HG03575 (cell line): ENCODE measurements at regions not wholly inside any gene's neighbourhood (a gene's known extent, or its start where the extent isn't known, plus 50 kb on each side); places are given as distances from the start of the nearest gene placed in this dataset.
A peak's percentile ranks its signal among the peaks of the same experiment; 100 is the strongest.

ENCODE experiments used
- ATAC-seq: cut with Tn5 transposase; IDR thresholded peaks from one replicate; pipeline ENCODE4 v1.9.1; 2021; ENCODE audit not compliant: unreplicated experiment, insufficient number of reproducible peaks, low FRiP score; ENCODE audit errors: extremely low read depth

- ATAC-seq, result no peak
Measured at GRCh38 chr5:143574236-143574635, 170.8 kb upstream of the NR3C1 start.

DNA sequence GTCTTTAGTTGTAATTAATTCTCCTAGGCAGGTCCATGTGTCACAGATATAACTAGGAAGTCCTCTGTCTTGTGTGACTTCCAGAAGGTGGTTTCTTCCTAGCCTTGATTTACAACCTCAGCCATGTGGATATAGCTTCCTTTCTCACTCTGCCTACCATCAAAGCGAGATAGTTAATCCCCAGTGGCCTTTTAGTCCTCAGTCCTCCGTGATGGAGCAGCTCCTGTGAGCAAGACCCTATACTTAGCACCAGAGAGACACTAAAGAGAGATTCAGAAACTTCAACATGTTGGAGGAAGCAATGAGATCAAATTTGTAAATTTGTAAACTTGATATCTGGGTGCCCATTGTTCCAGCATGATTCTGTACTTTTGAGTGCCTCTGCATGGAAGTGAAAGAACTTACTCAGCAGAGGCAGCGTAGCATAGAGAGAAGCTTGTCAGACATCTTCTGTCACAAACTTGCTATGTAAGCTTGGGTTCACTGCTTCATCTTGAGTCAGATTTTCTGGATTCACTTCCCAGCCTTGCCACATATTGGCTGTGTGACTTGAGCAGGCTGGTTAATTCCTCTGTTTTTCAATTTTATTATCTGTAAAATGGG, 170.2 kb upstream of the NR3C1 start:
- no peak for ATAC-seq

- ATAC-seq, result no peak
Measured at GRCh38 chr5:143572671-143573070, 169.2 kb upstream of the NR3C1 start.

GRCh38 chr5:143571642-143572624, 168.4 kb upstream of the NR3C1 start:
- ATAC-seq, result no peak

GRCh38 chr5:143570989-143571388, 167.5 kb upstream of the NR3C1 start:
- no peak for ATAC-seq

GRCh38 chr5:143569722-143570567, 166.5 kb upstream of the NR3C1 start:
- ATAC-seq, result no peak

DNA sequence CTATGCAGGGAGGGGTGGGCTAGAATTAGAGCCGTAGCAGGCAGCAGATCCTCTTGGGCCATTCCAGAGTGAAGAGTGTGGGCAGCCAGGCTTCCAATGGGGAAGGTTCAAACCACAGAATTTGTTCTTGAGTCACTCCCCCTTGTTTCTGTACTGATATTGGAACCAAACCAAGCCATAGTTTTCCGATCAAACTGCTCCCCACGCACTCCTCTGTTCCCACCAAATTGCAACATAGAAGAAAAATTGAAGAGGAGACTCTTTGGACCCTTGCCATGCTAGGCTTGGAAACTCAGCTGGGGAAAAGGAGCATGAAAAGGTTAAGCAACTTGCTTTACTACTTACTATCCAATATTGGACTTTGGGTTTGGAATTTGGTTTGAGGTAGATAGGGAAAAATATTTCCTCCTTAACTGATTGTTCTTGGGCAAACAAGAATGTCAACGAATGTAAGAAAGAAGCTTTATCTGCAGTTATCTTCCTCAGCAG, 165.8 kb upstream of the NR3C1 start:
- ATAC-seq, result no peak

GRCh38 chr5:143567583-143568504, 164.4 kb upstream of the NR3C1 start:
- no peak for ATAC-seq

DNA sequence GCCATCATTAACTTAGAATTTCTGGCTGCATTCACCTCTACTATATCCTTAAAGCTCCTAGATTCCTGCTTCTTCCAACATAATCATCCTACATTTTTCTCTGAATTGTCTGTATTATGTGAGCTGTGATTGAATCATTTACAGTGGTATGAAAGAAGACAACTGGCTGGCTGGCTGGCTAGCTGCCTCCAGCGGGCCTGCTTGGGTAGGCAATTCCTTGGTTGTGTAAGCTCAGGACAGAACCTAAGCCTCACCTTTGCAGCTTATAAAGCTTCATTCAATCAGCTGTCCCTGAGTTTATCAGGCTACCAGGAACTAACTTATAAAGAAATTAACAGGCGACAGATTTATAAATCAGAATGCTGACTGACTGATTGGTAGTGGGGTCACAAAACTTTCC, 162.7 kb upstream of the NR3C1 start:
- no peak for ATAC-seq

GRCh38 chr5:143564417-143564816, 160.9 kb upstream of the NR3C1 start:
- peak; percentile 99 for ATAC-seq

GRCh38 chr5:143562935-143563334, 159.4 kb upstream of the NR3C1 start:
- no peak for ATAC-seq

DNA sequence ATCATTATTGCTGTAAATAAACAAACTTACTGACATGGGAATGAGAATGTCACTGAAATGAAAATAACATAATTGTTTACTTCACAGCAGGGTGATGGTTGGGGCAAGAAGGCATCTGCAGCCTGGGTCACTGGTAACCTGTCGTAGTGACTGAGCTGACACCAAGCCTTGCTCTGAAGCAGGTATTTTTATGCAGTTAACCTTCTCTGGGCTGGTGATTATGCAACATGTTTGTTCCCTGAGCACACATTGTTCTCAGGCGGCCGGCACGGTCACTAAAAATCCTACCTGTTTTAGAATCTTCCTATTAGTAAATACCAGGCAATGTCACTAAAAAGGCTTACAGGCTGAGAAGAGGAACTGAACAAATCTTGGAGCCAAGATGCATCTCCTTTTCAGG, 157.7 kb upstream of the NR3C1 start:
- ATAC-seq, result no peak

DNA sequence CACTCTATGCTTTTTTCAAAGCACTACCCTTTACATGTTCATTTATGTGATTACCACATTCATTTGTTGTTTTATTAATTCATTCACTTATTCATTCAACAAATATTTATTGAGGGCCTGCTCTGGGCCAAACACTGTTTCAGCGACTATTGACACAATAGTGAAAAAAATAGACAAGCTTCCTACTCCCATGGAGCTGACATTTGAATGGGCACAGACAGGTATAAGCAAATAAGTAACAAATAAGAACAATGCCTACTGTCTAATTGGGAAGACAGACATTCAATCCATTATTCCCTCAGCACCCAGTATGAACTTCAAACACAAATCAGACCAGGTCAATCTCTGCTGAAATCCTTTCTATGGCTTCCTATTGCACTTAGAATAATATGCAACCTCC, 156.9 kb upstream of the NR3C1 start:
- ATAC-seq, result no peak

DNA sequence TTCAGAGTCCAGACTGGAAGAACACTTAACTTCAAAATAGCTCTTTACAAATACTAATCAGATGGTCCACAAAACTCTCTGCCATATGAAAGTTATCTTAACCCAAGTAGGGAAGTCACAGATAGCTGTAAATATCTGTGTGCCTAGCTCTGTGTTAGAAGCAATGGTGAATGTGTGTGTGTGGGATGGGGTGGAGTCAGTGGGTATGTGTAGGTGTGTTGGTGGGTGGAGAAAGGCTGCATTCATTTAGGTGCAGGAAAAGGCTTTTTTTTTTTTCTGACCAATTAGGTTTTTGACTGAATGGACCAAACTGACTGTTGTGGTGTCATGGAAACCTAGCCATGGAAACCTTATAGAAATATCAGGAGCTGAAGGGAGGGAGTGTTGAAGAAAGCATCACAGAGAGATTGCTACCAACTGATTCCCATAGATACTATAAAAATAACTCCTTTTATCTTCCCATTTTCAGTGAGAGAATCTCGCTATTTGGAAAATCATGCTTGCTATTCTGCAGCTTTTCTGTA, 156.2 kb upstream of the NR3C1 start:
- no peak for ATAC-seq

DNA sequence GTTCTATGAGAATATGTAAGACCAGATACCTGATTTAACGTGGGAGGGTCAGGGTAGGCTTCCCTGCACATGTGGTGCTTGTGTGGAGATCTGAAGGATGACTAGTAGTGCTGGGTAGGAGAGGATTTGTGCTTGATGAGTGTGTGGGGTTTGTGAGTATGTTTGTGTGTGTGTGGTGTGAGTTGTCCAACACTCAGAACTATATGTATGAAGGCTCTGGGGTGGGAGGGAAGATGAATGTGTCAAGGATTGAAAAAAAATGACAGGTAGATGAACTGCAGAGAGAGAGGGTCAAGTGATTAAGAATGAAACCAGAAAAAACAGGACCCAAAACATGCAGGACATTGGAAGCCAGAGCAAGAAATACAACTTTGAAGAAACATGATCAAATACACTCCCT, 154.6 kb upstream of the NR3C1 start:
- ATAC-seq, result no peak

GRCh38 chr5:143557061-143557818, 153.8 kb upstream of the NR3C1 start:
- no peak for ATAC-seq

- no peak for ATAC-seq
Measured at GRCh38 chr5:143554918-143555477, 151.5 kb upstream of the NR3C1 start.
